Endothelial cell (in vitro differentiated cells): ENCODE measurements at regions not wholly inside any gene's neighbourhood (a gene's known extent, or its start where the extent isn't known, plus 50 kb on each side); places are given as distances from the start of the nearest gene placed in this dataset.

ENCODE experiments used
- DNase-seq: peaks from one replicate; pipeline ENCODE4 v3.0.0; 2021; ENCODE audit warnings: low spot score
- H3K27ac Mint-ChIP-seq: one replicate; pipeline ENCODE4 v1.8.0; 2021; ENCODE audit warnings: mixed read lengths, inconsistent platforms; ENCODE audit not compliant: unreplicated experiment
- H3K27me3 Mint-ChIP-seq: one replicate; pipeline ENCODE4 v1.8.0; 2021; ENCODE audit warnings: mild to moderate bottlenecking, moderate library complexity, mixed read lengths, inconsistent platforms; ENCODE audit not compliant: unreplicated experiment
- H3K36me3 Mint-ChIP-seq: one replicate; pipeline ENCODE4 v1.8.0; 2021; ENCODE audit warnings: mild to moderate bottlenecking, low read depth, mixed read lengths, inconsistent platforms; ENCODE audit not compliant: unreplicated experiment
- H3K4me1 Mint-ChIP-seq: one replicate; pipeline ENCODE4 v1.8.0; 2021; ENCODE audit warnings: mild to moderate bottlenecking, mixed read lengths, inconsistent platforms; ENCODE audit not compliant: unreplicated experiment
- H3K4me3 Mint-ChIP-seq: one replicate; pipeline ENCODE4 v1.8.0; 2021; ENCODE audit warnings: mild to moderate bottlenecking, mixed read lengths, inconsistent platforms; ENCODE audit not compliant: unreplicated experiment
- H3K9me3 Mint-ChIP-seq: one replicate; pipeline ENCODE4 v1.8.0; 2021; ENCODE audit warnings: mixed read lengths, inconsistent platforms; ENCODE audit not compliant: unreplicated experiment
- CTCF ChIP-seq: fragments of 200-600 bp; sonication (generic); IDR thresholded peaks from one replicate; pipeline ENCODE4 v1.5.0; 2021; ENCODE audit warnings: antibody characterized with exemption; ENCODE audit not compliant: unreplicated experiment

- Mint-ChIP-seq H3K4me3 (no peak overlapping the region), H3K27ac (no peak overlapping the region)
- TF ChIP-seq CTCF, result no peak
These were observed 50.2 kb upstream of the FLRT2 start for GRCh38 chr14:85479771-85480170.

More at GRCh38 chr14:85479771-85480170, 50.2 kb upstream of the FLRT2 start:
- Mint-ChIP-seq H3K27me3 (peaks cover 5% of the 10 kb centered on the region), H3K36me3 (no peaks in the 10 kb centered on the region), H3K9me3 (no peaks in the 10 kb centered on the region), H3K4me1 (no peaks in the 10 kb centered on the region)
- DNase-seq, result no peak
